HepG2 (cell line): ENCODE measurements at regions not wholly inside any gene's neighbourhood (a gene's known extent, or its start where the extent isn't known, plus 50 kb on each side); places are given as distances from the start of the nearest gene placed in this dataset.

Experiments
- ATAC-seq: fragments of 200-7000 bp; cut with Tn5 transposase; 3 replicates; pipeline ENCODE4 v1.9.1; 2020; ENCODE audit warnings: mild to moderate bottlenecking, moderate library complexity
- BruUV-seq: library from RNA; stranded (reverse); fragments of 400-500 nt; replicated peaks from 2 replicates; lab custom pipeline; 2021; lab: Mats Ljungman, UMichigan
- CTCF ChIA-PET: fragments of 300-600 bp; formaldehyde crosslinking; extraction: SDS; loops from one replicate; lab custom pipeline; 2021; ENCODE audit warnings: low total read pairs, inconsistent platforms, low intra/inter-chr PET ratio; lab: Yijun Ruan, JAX
- POLR2A ChIA-PET: fragments of 350-600 bp; sonication (Branson Sonifier 250); formaldehyde crosslinking; loops from one replicate; lab custom pipeline; 2020; ENCODE audit warnings: antibody characterized with exemption, inconsistent platforms; lab: Yijun Ruan, JAX
- DNase-seq: peaks from one replicate; pipeline ENCODE4 v3.0.0-alpha.2; 2015; ENCODE audit warnings: low spot score
- FAIRE-seq: peaks from 3 replicates; lab custom pipeline; 2011; peaks lifted over from hg19 to GRCh38; lab: Jason Lieb, UNC
- H2AFZ ChIP-seq: one replicate; pipeline ENCODE4 v1.6.1; 2011; ENCODE audit warnings: low read length, inconsistent platforms
- H3K27ac ChIP-seq: fragments of 300-600 bp; 3 replicates; pipeline ENCODE4 v1.8.0; 2011; ENCODE audit warnings: mixed run types, mild to moderate bottlenecking, mixed read lengths, low read length, inconsistent platforms; ENCODE audit not compliant: insufficient read depth; ENCODE audit errors: extremely low read length
- H3K27me3 ChIP-seq, 2 experiments: fragments of 200-600 bp in 1 of 2; 2 replicates in 1 of 2; 3 replicates in 1 of 2; pipeline versions ENCODE4 v1.6.0 to v1.8.0; 2011; ENCODE audit warnings: low read length in 2 of 2, mild to moderate bottlenecking in 2 of 2, moderate library complexity in 2 of 2, inconsistent platforms in 1 of 2; ENCODE audit not compliant: insufficient read depth in 2 of 2, control insufficient read depth in 1 of 2
- H3K36me3 ChIP-seq, 2 experiments: fragments of 200-600 bp in 1 of 2; replicated peaks in 1 of 2; 2 replicates in 1 of 2; 3 replicates in 1 of 2; pipeline versions ENCODE4 v1.5.1 to v1.8.0; 2011; ENCODE audit warnings: low read length in 2 of 2, inconsistent platforms in 1 of 2; ENCODE audit not compliant: insufficient read depth in 2 of 2, control insufficient read depth in 1 of 2
- H3K4me1 ChIP-seq: 2 replicates; pipeline ENCODE4 v1.5.1; 2012; ENCODE audit warnings: low read length, inconsistent platforms; ENCODE audit not compliant: insufficient read depth
- H3K4me2 ChIP-seq: 2 replicates; pipeline ENCODE4 v1.6.0; 2011; ENCODE audit warnings: low read depth, low read length, inconsistent platforms
- H3K4me3 ChIP-seq, 3 experiments: fragments of 200-600 bp in 1 of 3; sonication (generic), shearing (Covaris generic) in 1 of 3; replicated peaks in 1 of 3; 2 replicates each; pipeline ENCODE4 v1.5.1; 2011 to 2016; ENCODE audit warnings: low read length in 3 of 3, inconsistent platforms in 2 of 3, low read depth in 2 of 3, mild to moderate bottlenecking in 2 of 3, control low read depth in 1 of 3, mixed read lengths in 1 of 3; ENCODE audit not compliant: insufficient read depth in 1 of 3
- H3K79me2 ChIP-seq: one replicate; pipeline ENCODE4 v1.6.1; 2011; ENCODE audit warnings: low read length, inconsistent platforms; ENCODE audit not compliant: insufficient read depth
- H3K9ac ChIP-seq: 2 replicates; pipeline ENCODE4 v1.6.0; 2011; ENCODE audit warnings: mild to moderate bottlenecking, low read depth, low read length, inconsistent platforms; ENCODE audit not compliant: insufficient read depth
- H3K9me3 ChIP-seq: 2 replicates; pipeline ENCODE4 v1.5.1; 2012; ENCODE audit warnings: mild to moderate bottlenecking, low read length
- H4K20me1 ChIP-seq: 2 replicates; pipeline ENCODE4 v1.6.0; 2011; ENCODE audit warnings: inconsistent platforms, mild to moderate bottlenecking, low read length, moderate library complexity; ENCODE audit not compliant: insufficient read depth
- ARNTL ChIP-seq: sonication (generic); formaldehyde crosslinking; IDR thresholded peaks from 2 replicates; pipeline ENCODE4 v1.4.0; 2020; ENCODE audit warnings: mild to moderate bottlenecking, missing genetic modification reagents
- CEBPG ChIP-seq: IDR thresholded peaks from 2 replicates; pipeline ENCODE4 v1.6.1; 2016
- DZIP1 ChIP-seq: sonication (generic); formaldehyde crosslinking; IDR thresholded peaks from 2 replicates; pipeline ENCODE4 v1.5.0; 2020; ENCODE audit warnings: mild to moderate bottlenecking, missing genetic modification reagents
- FOXJ3 ChIP-seq: sonication (generic); formaldehyde crosslinking; IDR thresholded peaks from 2 replicates; pipeline ENCODE4 v1.4.0; 2020; ENCODE audit warnings: missing genetic modification reagents, mild to moderate bottlenecking, borderline replicate concordance
- FOXP1 ChIP-seq, 2 experiments: fragments of 450-650 bp in 1 of 2; IDR thresholded peaks; 2 replicates each; pipeline ENCODE4 v1.6.1; 2017 to 2018; ENCODE audit warnings: antibody characterized with exemption in 1 of 2
- HNF1A ChIP-seq, 2 experiments: sonication (generic) in 1 of 2; formaldehyde crosslinking in 1 of 2; IDR thresholded peaks; 2 replicates each; pipeline versions ENCODE4 v1.4.0 to v1.6.1; 2016 to 2020; ENCODE audit warnings: borderline replicate concordance in 1 of 2, low read depth in 1 of 2, mild to moderate bottlenecking in 1 of 2, missing genetic modification reagents in 1 of 2
- HNRNPLL ChIP-seq: fragments of 200-400 bp; formaldehyde crosslinking; IDR thresholded peaks from 2 replicates; pipeline ENCODE4 v1.6.1; 2017; ENCODE audit warnings: mild to moderate bottlenecking, low read depth, low read length; ENCODE audit not compliant: poor library complexity, severe bottlenecking
- MAX ChIP-seq: IDR thresholded peaks from 2 replicates; pipeline ENCODE4 v1.6.1; 2012; ENCODE audit warnings: inconsistent platforms
- MXD3 ChIP-seq: IDR thresholded peaks from 2 replicates; pipeline ENCODE4 v1.6.1; 2016; ENCODE audit warnings: mild to moderate bottlenecking, missing biosample characterization, missing genetic modification reagents
- MYNN ChIP-seq: sonication (generic); formaldehyde crosslinking; IDR thresholded peaks from 2 replicates; pipeline ENCODE4 v1.4.0; 2020; ENCODE audit warnings: mild to moderate bottlenecking, low read depth, missing genetic modification reagents
- PRPF4 ChIP-seq: fragments of 200-400 bp; formaldehyde crosslinking; IDR thresholded peaks from 2 replicates; pipeline ENCODE4 v1.6.1; 2016; ENCODE audit warnings: low read length, low read depth; ENCODE audit not compliant: poor library complexity, severe bottlenecking
- ZFP37 ChIP-seq: sonication (generic); formaldehyde crosslinking; IDR thresholded peaks from 2 replicates; pipeline ENCODE4 v1.4.0; 2020; ENCODE audit warnings: missing genetic modification reagents, borderline replicate concordance
- WGBS: methylation state at CpG from one replicate; pipeline ENCODE4 v1.1.6; 2017; ENCODE audit warnings: low lambda C conversion rate; 5-methylcytosine and 5-hydroxymethylcytosine counted together
- in situ Hi-C: cut with HindIII; loops from 2 replicates; pipeline ENCODE4 v1.10.0; 2017; ENCODE audit warnings: low pct_unique_long_range_greater_than_20kb; ENCODE audit not compliant: extremely low pct_ligation_motif_present
- intact Hi-C: fragments of 100-400 bp; cut with micrococcal nuclease; formaldehyde crosslinking; loops from one replicate; pipeline ENCODE4 v1.10.0; 2022; ENCODE audit not compliant: unreplicated experiment

GRCh38 chr11:109147726-109148125 lies 274.3 kb upstream of the C11orf87 start:
- Histone ChIP-seq H2AFZ (no peak overlapping the region), H4K20me1 (no peaks in the 10 kb centered on the region), H3K4me1 (no peaks in the 10 kb centered on the region), H3K4me2 (no peak overlapping the region), H3K36me3 (no peaks in the 10 kb centered on the region), H3K27ac (no peak overlapping the region), H3K27me3 (no peaks in the 10 kb centered on the region), H3K4me3 (no peak overlapping the region), H3K79me2 (no peaks in the 10 kb centered on the region), H3K9ac (no peak overlapping the region), H3K9me3 (no peaks in the 10 kb centered on the region)
- intact Hi-C loops (no loop called here), in situ Hi-C loops (no loop called here)
- POLR2A ChIA-PET = no interaction called here
- ATAC-seq (no peak), DNase-seq (no peak), FAIRE-seq (no peak)
- CTCF ChIA-PET = no interaction called here
- TF ChIP-seq MYNN (no peak), CEBPG (CRISPR knock-in tag) (no peak), HNRNPLL (no peak), FOXP1 (IDR thresholded peaks at IDR 0.05) (no peak), FOXP1 (CRISPR knock-in tag; IDR thresholded peaks at IDR 0.05) (no peak), PRPF4 (no peak), FOXJ3 (CRISPR knock-in tag) (no peak), ZFP37 (CRISPR knock-in tag) (no peak), MAX (no peak)
- no TSS peak for BruUV-seq

GRCh38 chr11:109148669-109149068 lies 273.3 kb upstream of the C11orf87 start:
- H3K79me2 ChIP-seq = no peaks in the 10 kb centered on the region
- FAIRE-seq (no peak), DNase-seq (no peak), ATAC-seq (no peak)
- in situ Hi-C loops (no loop called here), intact Hi-C loops (no loop called here)
- CTCF ChIA-PET = no interaction called here
- no peak overlapping the region for H3K27ac ChIP-seq
- H3K9me3 ChIP-seq = no peaks in the 10 kb centered on the region
- H3K9ac ChIP-seq = no peak overlapping the region
- no peaks in the 10 kb centered on the region for H3K27me3 ChIP-seq
- H3K4me2 ChIP-seq = no peak overlapping the region
- POLR2A ChIA-PET = no interaction called here
- no peak overlapping the region for H3K4me3 ChIP-seq
- no peak overlapping the region for H2AFZ ChIP-seq
- 27% methylated on average over 2 of the region's 2 CpGs for WGBS
- no peaks in the 10 kb centered on the region for H3K4me1 ChIP-seq
- no peaks in the 10 kb centered on the region for H3K36me3 ChIP-seq
- BruUV-seq = no TSS peak
- H4K20me1 ChIP-seq = no peaks in the 10 kb centered on the region
- TF ChIP-seq HNF1A (IDR thresholded peaks at IDR 0.05; ENCODE audit: low read depth) (no peak), HNF1A (CRISPR knock-in tag; IDR thresholded peaks at IDR 0.05; ENCODE audit: borderline replicate concordance) (no peak), DZIP1 (no peak), ARNTL (CRISPR knock-in tag) (no peak), MXD3 (CRISPR knock-in tag) (no peak)
